ENCODE measurements at regions not wholly inside any gene's neighbourhood (a gene's known extent, or its start where the extent isn't known, plus 50 kb on each side); places are given as distances from the start of the nearest gene placed in this dataset.

DNA sequence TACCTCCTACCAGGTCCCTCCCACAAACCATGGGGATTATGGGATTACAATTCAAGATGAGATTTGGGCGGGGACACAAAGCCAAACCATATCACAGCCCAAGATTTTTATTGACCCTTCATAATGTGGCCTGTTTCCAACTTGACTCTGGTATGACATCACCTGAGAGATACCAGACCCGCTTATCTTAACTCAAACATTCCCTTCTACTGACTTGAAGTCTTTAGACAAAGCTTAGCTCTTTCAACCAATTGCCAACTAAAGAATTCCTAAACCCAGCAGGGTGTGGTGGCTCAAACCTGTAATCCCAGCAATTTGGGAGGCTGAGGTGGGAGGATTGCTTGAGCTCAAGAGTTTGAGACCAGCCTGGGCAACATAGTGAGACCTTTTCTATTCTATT lies 67.9 kb downstream of the CLRN3 start:
- no peak for DNase-seq
- H3K9me2 ChIP-seq (ENCODE audit: insufficient read depth), result no peaks in the 10 kb centered on the region
- intact Hi-C loops (cut with micrococcal nuclease; ENCODE audit: unreplicated experiment), result no loop called here
- no TSS peak for BruUV-seq (replicated peaks)
- no peak overlapping the region for H3K4me3 ChIP-seq
- H3F3A ChIP-seq (ENCODE audit: insufficient read depth, low read depth), result no peaks in the 10 kb centered on the region
- H3K4me2 ChIP-seq, result no peak overlapping the region
- no peaks in the 10 kb centered on the region for H3K9me3 ChIP-seq (ENCODE audit: insufficient read depth, low read depth)
- TF ChIP-seq, protein P1, sequence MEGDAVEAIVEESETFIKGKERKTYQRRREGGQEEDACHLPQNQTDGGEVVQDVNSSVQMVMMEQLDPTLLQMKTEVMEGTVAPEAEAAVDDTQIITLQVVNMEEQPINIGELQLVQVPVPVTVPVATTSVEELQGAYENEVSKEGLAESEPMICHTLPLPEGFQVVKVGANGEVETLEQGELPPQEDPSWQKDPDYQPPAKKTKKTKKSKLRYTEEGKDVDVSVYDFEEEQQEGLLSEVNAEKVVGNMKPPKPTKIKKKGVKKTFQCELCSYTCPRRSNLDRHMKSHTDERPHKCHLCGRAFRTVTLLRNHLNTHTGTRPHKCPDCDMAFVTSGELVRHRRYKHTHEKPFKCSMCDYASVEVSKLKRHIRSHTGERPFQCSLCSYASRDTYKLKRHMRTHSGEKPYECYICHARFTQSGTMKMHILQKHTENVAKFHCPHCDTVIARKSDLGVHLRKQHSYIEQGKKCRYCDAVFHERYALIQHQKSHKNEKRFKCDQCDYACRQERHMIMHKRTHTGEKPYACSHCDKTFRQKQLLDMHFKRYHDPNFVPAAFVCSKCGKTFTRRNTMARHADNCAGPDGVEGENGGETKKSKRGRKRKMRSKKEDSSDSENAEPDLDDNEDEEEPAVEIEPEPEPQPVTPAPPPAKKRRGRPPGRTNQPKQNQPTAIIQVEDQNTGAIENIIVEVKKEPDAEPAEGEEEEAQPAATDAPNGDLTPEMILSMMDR (conservative IDR thresholded peaks at IDR 0.05), result no peak
- TF ChIP-seq EZH2 (IDR thresholded peaks at IDR 0.05; ENCODE audit: low read depth), result no peak
- ChIA-PET POLR2A (ENCODE audit: unreplicated experiment) (no interaction called here), CTCF (no interaction called here)
- peaks cover 22% of the 10 kb centered on the region; the same call in 1 of the 2 replicates for H3K27me3 ChIP-seq (ENCODE audit: insufficient read depth, low read depth)
- no peaks in the 10 kb centered on the region for H3K79me2 ChIP-seq (ENCODE audit: low read depth)
- no peak overlapping the region for H2AFZ ChIP-seq
- H3K36me3 ChIP-seq (ENCODE audit: low read depth), result no peaks in the 10 kb centered on the region
- H3K4me1 ChIP-seq (replicated peaks; ENCODE audit: insufficient read depth), result no peaks in the 10 kb centered on the region
- H3K27ac ChIP-seq, result no peak overlapping the region
- H4K20me1 ChIP-seq (ENCODE audit: insufficient read depth), result no peaks in the 10 kb centered on the region

DNA sequence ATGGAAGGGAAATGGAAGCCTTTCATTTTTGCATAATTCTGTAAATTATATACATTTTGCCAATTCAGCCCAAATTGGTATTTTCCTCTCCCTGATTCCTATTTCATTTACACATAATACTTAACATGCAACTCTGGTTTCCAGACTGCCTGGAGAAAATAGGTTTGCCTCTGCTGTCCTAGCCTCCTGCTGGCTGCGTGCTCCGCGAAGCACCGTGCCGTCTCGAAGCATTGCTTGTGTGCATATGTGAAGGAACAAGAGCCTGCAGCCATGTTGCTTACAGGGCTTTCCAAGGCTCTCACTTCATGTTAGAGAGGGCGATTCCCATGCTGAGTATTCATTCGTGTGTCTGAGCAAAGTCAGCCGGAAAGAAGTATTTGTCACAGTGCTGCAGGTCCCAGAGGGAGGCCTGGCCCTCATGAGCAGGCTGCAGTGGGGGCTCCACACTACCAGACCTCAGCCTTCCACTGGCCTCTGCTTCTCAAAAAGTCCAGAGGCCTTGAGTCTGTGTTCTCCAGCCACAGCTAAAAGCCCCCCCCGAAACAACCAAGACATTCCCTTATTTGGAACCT lies 66.5 kb downstream of the CLRN3 start:
- Histone ChIP-seq H3K4me1 (replicated peaks; ENCODE audit: insufficient read depth) (no peaks in the 10 kb centered on the region), H3K27me3 (ENCODE audit: insufficient read depth, low read depth) (peaks cover 35% of the 10 kb centered on the region; the same call in 1 of the 2 replicates), H3K27ac (no peak overlapping the region), H3K4me3 (no peak overlapping the region), H3K4me2 (no peak overlapping the region), H4K20me1 (ENCODE audit: insufficient read depth) (no peaks in the 10 kb centered on the region), H3K9me3 (ENCODE audit: insufficient read depth, low read depth) (no peaks in the 10 kb centered on the region), H3K9me2 (ENCODE audit: insufficient read depth) (no peaks in the 10 kb centered on the region), H3K79me2 (ENCODE audit: low read depth) (no peaks in the 10 kb centered on the region), H2AFZ (no peak overlapping the region), H3K36me3 (ENCODE audit: low read depth) (no peaks in the 10 kb centered on the region), H3F3A (ENCODE audit: insufficient read depth, low read depth) (no peaks in the 10 kb centered on the region)
- BruUV-seq (replicated peaks), result no TSS peak
- TF ChIP-seq, protein P1 (conservative IDR thresholded peaks at IDR 0.05), result no peak
- TF ChIP-seq EZH2 (IDR thresholded peaks at IDR 0.05; ENCODE audit: low read depth), result no peak
- intact Hi-C loops (cut with micrococcal nuclease; ENCODE audit: unreplicated experiment), result no loop called here
- no peak for DNase-seq
- CTCF ChIA-PET, result interaction anchor here (0.6 kb wide), 1 partner anchor 624 kb away, joined by 5 read pairs; no protein-coding TSS in a partner anchor
- POLR2A ChIA-PET (ENCODE audit: unreplicated experiment), result no interaction called here

DNA sequence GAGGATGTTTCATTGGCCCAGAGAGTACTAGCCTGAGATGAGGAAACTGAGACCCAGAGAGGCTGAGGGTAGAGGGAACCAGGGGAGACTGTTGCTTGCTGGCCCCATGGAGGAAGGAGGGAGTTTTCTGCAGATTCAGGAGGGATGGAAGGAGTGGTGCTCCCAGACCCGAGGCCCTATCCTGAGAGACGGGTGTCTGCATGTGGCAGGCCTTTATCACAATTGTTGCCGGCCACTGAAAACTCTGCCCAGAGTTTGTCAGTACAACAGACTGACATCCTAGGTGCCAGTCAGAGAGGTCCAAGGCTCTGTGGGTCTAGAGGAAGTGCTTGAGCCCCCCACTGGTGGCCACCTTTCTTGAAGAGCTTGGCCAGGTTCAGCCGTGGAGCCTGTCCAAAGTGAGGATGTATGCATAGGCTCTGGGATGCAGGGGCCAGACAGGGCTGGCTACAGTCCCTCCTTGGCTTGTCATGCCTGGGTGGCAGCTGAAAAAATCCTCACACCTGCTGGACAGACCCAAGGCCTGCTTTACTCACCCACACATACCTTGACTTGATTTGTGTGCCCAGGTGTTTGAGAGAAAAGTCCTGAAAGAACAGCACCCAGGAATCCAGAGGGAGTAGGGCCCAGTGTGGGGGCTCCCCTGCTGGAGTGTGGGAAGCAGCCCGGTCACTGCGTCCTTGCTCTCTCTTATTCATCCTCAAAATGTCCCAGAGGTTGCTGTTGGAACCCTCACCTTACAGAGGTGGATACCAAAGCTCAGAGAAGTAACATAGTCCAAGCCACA lies 65.2 kb downstream of the CLRN3 start:
- intact Hi-C loops (cut with micrococcal nuclease; ENCODE audit: unreplicated experiment), result no loop called here
- no peaks in the 10 kb centered on the region for H3K9me2 ChIP-seq (ENCODE audit: insufficient read depth)
- no peaks in the 10 kb centered on the region for H4K20me1 ChIP-seq (ENCODE audit: insufficient read depth)
- ChIA-PET CTCF (no interaction called here), POLR2A (ENCODE audit: unreplicated experiment) (no interaction called here)
- H3K27me3 ChIP-seq (ENCODE audit: insufficient read depth, low read depth), result peaks cover 46% of the 10 kb centered on the region; the same call in 1 of the 2 replicates
- no peaks in the 10 kb centered on the region for H3K4me1 ChIP-seq (replicated peaks; ENCODE audit: insufficient read depth)
- no peak overlapping the region for H3K27ac ChIP-seq
- BruUV-seq (replicated peaks), result no TSS peak
- no peaks in the 10 kb centered on the region for H3K9me3 ChIP-seq (ENCODE audit: insufficient read depth, low read depth)
- no peaks in the 10 kb centered on the region for H3K36me3 ChIP-seq (ENCODE audit: low read depth)
- no peak overlapping the region for H2AFZ ChIP-seq
- TF ChIP-seq, protein P1 (conservative IDR thresholded peaks at IDR 0.05), result no peak
- no peak for TF ChIP-seq EZH2 (IDR thresholded peaks at IDR 0.05; ENCODE audit: low read depth)
- DNase-seq, result no peak
- no peak overlapping the region for H3K4me2 ChIP-seq
- H3K4me3 ChIP-seq, result no peak overlapping the region
- no peaks in the 10 kb centered on the region for H3K79me2 ChIP-seq (ENCODE audit: low read depth)
- no peaks in the 10 kb centered on the region for H3F3A ChIP-seq (ENCODE audit: insufficient read depth, low read depth)

Data from PC-9 (cell line).